ENCODE measurements at regions not wholly inside any gene's neighbourhood (a gene's known extent, or its start where the extent isn't known, plus 50 kb on each side); places are given as distances from the start of the nearest gene placed in this dataset.

GRCh38 chr6:4673861-4674260 is 102.3 kb upstream of the CDYL start:
- TF ChIP-seq EP300 (IDR thresholded peaks at IDR 0.05; ENCODE audit: borderline replicate concordance) (no peak), RAD21 (IDR thresholded peaks at IDR 0.05; ENCODE audit: low read depth) (no peak), MAX (IDR thresholded peaks at IDR 0.05) (no peak), USF1 (IDR thresholded peaks at IDR 0.05) (no peak), TEAD4 (IDR thresholded peaks at IDR 0.05) (no peak)

GRCh38 chr6:4672772-4673171 is 103.4 kb upstream of the CDYL start:
- TF ChIP-seq TCF12 (IDR thresholded peaks at IDR 0.05; ENCODE audit: low read depth) (no peak), NFIC (IDR thresholded peaks at IDR 0.05) (no peak), RAD21 (IDR thresholded peaks at IDR 0.05; ENCODE audit: low read depth) (no peak), CEBPB (IDR thresholded peaks at IDR 0.05) (no peak), YY1 (IDR thresholded peaks at IDR 0.05; ENCODE audit: low read depth) (no peak), MAX (IDR thresholded peaks at IDR 0.05) (no peak), USF1 (IDR thresholded peaks at IDR 0.05) (no peak), TAF1 (IDR thresholded peaks at IDR 0.05; ENCODE audit: low read depth) (no peak), ZBTB7A (IDR thresholded peaks at IDR 0.05; ENCODE audit: low read depth) (no peak), FOXM1 (IDR thresholded peaks at IDR 0.05; ENCODE audit: borderline replicate concordance, low read depth) (no peak), REST (IDR thresholded peaks at IDR 0.05; ENCODE audit: low read depth) (no peak), TEAD4 (IDR thresholded peaks at IDR 0.05) (no peak), CREB1 (IDR thresholded peaks at IDR 0.05; ENCODE audit: low read depth) (no peak), EGR1 (IDR thresholded peaks at IDR 0.05) (no peak), EP300 (IDR thresholded peaks at IDR 0.05; ENCODE audit: borderline replicate concordance) (no peak)

GRCh38 chr6:4671587-4672115 is 104.6 kb upstream of the CDYL start:
- TF ChIP-seq EP300 (IDR thresholded peaks at IDR 0.05; ENCODE audit: borderline replicate concordance): no peak
- no peak for TF ChIP-seq USF1 (IDR thresholded peaks at IDR 0.05)

- TF ChIP-seq CREB1 (IDR thresholded peaks at IDR 0.05; ENCODE audit: low read depth): no peak
- no peak for TF ChIP-seq TEAD4 (IDR thresholded peaks at IDR 0.05)
- no peak for TF ChIP-seq MAX (IDR thresholded peaks at IDR 0.05)
- no peak for TF ChIP-seq TCF12 (IDR thresholded peaks at IDR 0.05; ENCODE audit: low read depth)
- no peak for TF ChIP-seq CEBPB (IDR thresholded peaks at IDR 0.05)
Observed at GRCh38 chr6:4670824-4671409, 105.3 kb upstream of the CDYL start.

GRCh38 chr6:4670290-4670689 is 105.9 kb upstream of the CDYL start:
- TF ChIP-seq YY1 (IDR thresholded peaks at IDR 0.05; ENCODE audit: low read depth) (no peak), RAD21 (IDR thresholded peaks at IDR 0.05; ENCODE audit: low read depth) (no peak), CEBPB (IDR thresholded peaks at IDR 0.05) (no peak), NFIC (IDR thresholded peaks at IDR 0.05) (no peak), ZBTB7A (IDR thresholded peaks at IDR 0.05; ENCODE audit: low read depth) (no peak), EGR1 (IDR thresholded peaks at IDR 0.05) (no peak), EP300 (IDR thresholded peaks at IDR 0.05; ENCODE audit: borderline replicate concordance) (no peak), TEAD4 (IDR thresholded peaks at IDR 0.05) (no peak), TCF12 (IDR thresholded peaks at IDR 0.05; ENCODE audit: low read depth) (no peak), CREB1 (IDR thresholded peaks at IDR 0.05; ENCODE audit: low read depth) (no peak), TAF1 (IDR thresholded peaks at IDR 0.05; ENCODE audit: low read depth) (no peak), REST (IDR thresholded peaks at IDR 0.05; ENCODE audit: low read depth) (no peak), MAX (IDR thresholded peaks at IDR 0.05) (no peak), USF1 (IDR thresholded peaks at IDR 0.05) (no peak), FOXM1 (IDR thresholded peaks at IDR 0.05; ENCODE audit: borderline replicate concordance, low read depth) (no peak)
